Endothelial cell of umbilical vein (primary cell): ENCODE measurements at regions not wholly inside any gene's neighbourhood (a gene's known extent, or its start where the extent isn't known, plus 50 kb on each side); places are given as distances from the start of the nearest gene placed in this dataset.

Source experiments
- CTCF ChIP-seq, 2 donors: IDR thresholded peaks; 1 replicate in 1 of 2; 2 replicates in 1 of 2; pipeline ENCODE4 v1.5.1; 2011; ENCODE audit warnings: low read length in 2 of 2, mild to moderate bottlenecking in 2 of 2, moderate library complexity in 2 of 2, control low read depth in 1 of 2, inconsistent platforms in 1 of 2, low read depth in 1 of 2; ENCODE audit not compliant: insufficient read depth in 1 of 2; ENCODE audit errors: extremely low read depth in 1 of 2
- EZH2 ChIP-seq: IDR thresholded peaks from 2 replicates; pipeline ENCODE4 v1.6.1; 2012; ENCODE audit warnings: borderline replicate concordance, low read depth, mild to moderate bottlenecking, moderate library complexity, low read length, inconsistent platforms; ENCODE audit not compliant: severe bottlenecking
- FOS ChIP-seq: IDR thresholded peaks from 2 replicates; pipeline ENCODE4 v1.6.1; 2011; ENCODE audit warnings: mild to moderate bottlenecking, low read length, moderate library complexity, borderline replicate concordance; ENCODE audit not compliant: insufficient read depth
- GATA2 ChIP-seq: IDR thresholded peaks from 2 replicates; pipeline ENCODE4 v1.7.0; 2011; ENCODE audit warnings: low read depth, mild to moderate bottlenecking, moderate library complexity, mixed read lengths, low read length; ENCODE audit not compliant: insufficient read length, insufficient read depth
- MAX ChIP-seq: IDR thresholded peaks from 2 replicates; pipeline ENCODE4 v1.6.1; 2011; ENCODE audit not compliant: insufficient read depth, insufficient read length
- POLR2A ChIP-seq: IDR thresholded peaks from 2 replicates; pipeline ENCODE4 v1.6.1; 2012; ENCODE audit warnings: low read depth, mild to moderate bottlenecking, control low read depth, low read length
- POLR2AphosphoS5 ChIP-seq: IDR thresholded peaks from 2 replicates; pipeline ENCODE4 v1.6.1; 2012; ENCODE audit warnings: low read depth, mild to moderate bottlenecking, control low read depth, low read length, moderate library complexity; ENCODE audit not compliant: insufficient read depth

GRCh38 chr1:232748910-232749368 lies 56.3 kb upstream of the MAP10 start:
- TF ChIP-seq CTCF (IDR thresholded peaks at IDR 0.05; ENCODE audit: extremely low read depth in 1 of 2, insufficient read depth in 1 of 2, low read depth in 1 of 2, low read length in 2 of 2) (no peak), POLR2AphosphoS5 (no peak), MAX (no peak), GATA2 (no peak), POLR2A (no peak), EZH2 (no peak), FOS (no peak)
